Right cardiac atrium (tissue), 5 donors: ENCODE measurements at regions not wholly inside any gene's neighbourhood (a gene's known extent, or its start where the extent isn't known, plus 50 kb on each side); places are given as distances from the start of the nearest gene placed in this dataset.

Experiments
- ATAC-seq, 2 donors: fragments of 200-7000 bp; cut with Tn5 transposase; one replicate each; pipeline versions ENCODE4 v1.8.0 to v1.9.1; 2020; ENCODE audit warnings: moderate library complexity in 2 of 2, mild to moderate bottlenecking in 1 of 2
- DNase-seq, 3 donors: peaks; one replicate each; pipeline ENCODE4 v3.0.0-alpha.2; 2020
- H3K27ac ChIP-seq: one replicate; pipeline ENCODE4 v1.5.1; 2013; ENCODE audit warnings: mild to moderate bottlenecking, low read length, control low read depth, moderate library complexity
- H3K27me3 ChIP-seq: one replicate; pipeline ENCODE4 v1.6.1; 2013; ENCODE audit not compliant: control insufficient read depth, insufficient read depth
- H3K4me1 ChIP-seq: one replicate; pipeline ENCODE4 v1.6.1; 2013; ENCODE audit warnings: low read length; ENCODE audit not compliant: control insufficient read depth, insufficient read depth
- H3K4me3 ChIP-seq: one replicate; pipeline ENCODE4 v1.5.1; 2013; ENCODE audit warnings: low read length, control low read depth
- H3K9me3 ChIP-seq: one replicate; pipeline ENCODE4 v1.6.1; 2013; ENCODE audit warnings: low read length; ENCODE audit not compliant: control insufficient read depth
- WGBS: extraction: QIAGEN DNeasy Blood & Tissue Kit; methylation state at CpG from one replicate; pipeline ENCODE4 v1.1.7; 2013; 5-methylcytosine and 5-hydroxymethylcytosine counted together
- intact Hi-C, 4 donors: fragments of 100-400 bp; cut with DNase I; formaldehyde crosslinking; loops; one replicate each; pipeline versions ENCODE4 v1.11.0 to v1.14.0; 2022 to 2023
- donor health status: healthy with polysubstance abuse.
- donor health status: DM: no; HTN: yes; CAD: no.
- donor health status: DM: no; HTN: no; CAD: no.
- donor health status: DM: no; HTN: yes; CAD: no; lungs with severe emphysema.
- donor health status: DM: yes; HTN: yes; CAD: no.

GRCh38 chr7:106593028-106593417 is 67.9 kb downstream of the CCDC71L start:
- H3K27me3 ChIP-seq, result no peaks in the 10 kb centered on the region
- H3K27ac ChIP-seq, result no peak overlapping the region
- no peak overlapping the region for H3K4me3 ChIP-seq
- H3K9me3 ChIP-seq, result no peaks in the 10 kb centered on the region
- DNase-seq (no peak), ATAC-seq (no peak)
- intact Hi-C loops, result no loop called here
- 95% methylated on average over 2 of the region's 2 CpGs for WGBS
- H3K4me1 ChIP-seq, result no peaks in the 10 kb centered on the region

GRCh38 chr7:106592282-106593027 is 68.5 kb downstream of the CCDC71L start:
- intact Hi-C loops, result no loop called here
- ATAC-seq (no peak), DNase-seq (no peak)
- no peak overlapping the region for H3K27ac ChIP-seq
- 65% methylated on average over 1 of the region's 1 CpG for WGBS
- H3K4me1 ChIP-seq, result no peaks in the 10 kb centered on the region
- no peaks in the 10 kb centered on the region for H3K9me3 ChIP-seq
- H3K4me3 ChIP-seq, result no peak overlapping the region
- H3K27me3 ChIP-seq, result no peaks in the 10 kb centered on the region

GRCh38 chr7:106591146-106591545 is 69.8 kb downstream of the CCDC71L start:
- no peak overlapping the region for H3K27ac ChIP-seq
- intact Hi-C loops, result no loop called here
- no peak overlapping the region for H3K4me3 ChIP-seq
- ATAC-seq, result no peak
- H3K9me3 ChIP-seq, result no peaks in the 10 kb centered on the region
- whole genome bisulfite sequencing, result 93% methylated on average over 4 of the region's 4 CpGs
- no peaks in the 10 kb centered on the region for H3K27me3 ChIP-seq
- H3K4me1 ChIP-seq, result no peaks in the 10 kb centered on the region
- no peak for DNase-seq

- Histone ChIP-seq H3K9me3 (no peaks in the 10 kb centered on the region), H3K4me1 (no peaks in the 10 kb centered on the region), H3K4me3 (no peak overlapping the region), H3K27ac (no peak overlapping the region), H3K27me3 (no peaks in the 10 kb centered on the region)
- intact Hi-C loops, result no loop called here
- 46% methylated on average over 3 of the region's 3 CpGs for WGBS
- ATAC-seq (peak in 1 of 2 donors; percentile 51), DNase-seq (no peak)
These were observed 70.6 kb downstream of the CCDC71L start for GRCh38 chr7:106590209-106590816.

GRCh38 chr7:106589198-106589879 is 71.6 kb downstream of the CCDC71L start:
- WGBS, result 94% methylated on average over 6 of the region's 6 CpGs
- DNase-seq, result no peak
- no peak overlapping the region for H3K4me3 ChIP-seq
- intact Hi-C loops, result no loop called here
- H3K27ac ChIP-seq, result no peak overlapping the region
- no peaks in the 10 kb centered on the region for H3K27me3 ChIP-seq
- ATAC-seq, result no peak
- no peaks in the 10 kb centered on the region for H3K9me3 ChIP-seq
- no peaks in the 10 kb centered on the region for H3K4me1 ChIP-seq

GRCh38 chr7:106588422-106589197 is 72.3 kb downstream of the CCDC71L start:
- Histone ChIP-seq H3K4me1 (no peaks in the 10 kb centered on the region), H3K27me3 (no peaks in the 10 kb centered on the region), H3K27ac (no peak overlapping the region), H3K4me3 (no peak overlapping the region), H3K9me3 (no peaks in the 10 kb centered on the region)
- intact Hi-C loops, result no loop called here
- WGBS, result 83% methylated on average over 10 of the region's 10 CpGs
- ATAC-seq (peak in 1 of 2 donors; percentile 13), DNase-seq (no peak)

- Histone ChIP-seq H3K27me3 (no peaks in the 10 kb centered on the region), H3K4me1 (no peaks in the 10 kb centered on the region), H3K9me3 (no peaks in the 10 kb centered on the region), H3K27ac (no peak overlapping the region), H3K4me3 (no peak overlapping the region)
- intact Hi-C loops, result no loop called here
- WGBS, result 79% methylated on average over 7 of the region's 7 CpGs
- DNase-seq (no peak), ATAC-seq (no peak)
These were observed 75.8 kb downstream of the CCDC71L start for GRCh38 chr7:106584914-106585759.

- Histone ChIP-seq H3K4me1 (no peaks in the 10 kb centered on the region), H3K9me3 (no peaks in the 10 kb centered on the region), H3K4me3 (no peak overlapping the region), H3K27ac (no peak overlapping the region), H3K27me3 (no peaks in the 10 kb centered on the region)
- intact Hi-C loops, result no loop called here
- WGBS, result 66% methylated on average over 5 of the region's 5 CpGs
- ATAC-seq (no peak), DNase-seq (no peak)
These were observed 77.0 kb downstream of the CCDC71L start for GRCh38 chr7:106583706-106584690.

- no peak overlapping the region for H3K4me3 ChIP-seq
- ATAC-seq, result no peak
- no peaks in the 10 kb centered on the region for H3K9me3 ChIP-seq
- 87% methylated on average over 2 of the region's 2 CpGs for WGBS
- intact Hi-C loops, result no loop called here
- no peaks in the 10 kb centered on the region for H3K27me3 ChIP-seq
- no peak overlapping the region for H3K27ac ChIP-seq
- DNase-seq, result no peak
- H3K4me1 ChIP-seq, result no peaks in the 10 kb centered on the region
These were observed 77.9 kb downstream of the CCDC71L start for GRCh38 chr7:106583100-106583499.
